Inflammatory macrophage treated with lipopolysaccharide for 1 hour (primary cell): ENCODE measurements at regions not wholly inside any gene's neighbourhood (a gene's known extent, or its start where the extent isn't known, plus 50 kb on each side); places are given as distances from the start of the nearest gene placed in this dataset.
"Not testable (repeated sequence)": the region's sequence is repeated elsewhere in the genome, so short reads cannot be mapped to it uniquely, and the experiment has no call there.

Experiments
- DNase-seq, 2 donors: peaks; one replicate each; pipeline ENCODE4 v3.0.0-alpha.2; 2020 to 2022

DNA sequence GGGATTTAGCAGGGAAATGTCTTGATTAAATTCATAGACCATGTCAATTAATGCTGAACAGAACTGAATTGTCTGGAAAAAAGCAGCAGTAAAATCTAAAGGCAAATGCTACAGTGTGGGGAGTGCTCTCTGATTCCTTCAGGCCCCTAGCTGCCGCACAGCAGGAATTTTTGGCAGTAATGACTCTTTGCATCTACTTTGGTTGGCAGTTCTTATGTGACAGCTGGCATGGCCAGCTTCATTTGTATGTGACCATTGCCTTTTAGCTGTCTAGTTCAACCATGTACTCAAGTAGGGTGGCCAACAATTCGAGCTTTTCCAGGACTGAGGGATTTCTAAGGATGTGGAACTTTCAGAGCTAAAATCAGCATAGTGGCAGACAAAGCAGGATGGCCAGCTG, 499.1 kb upstream of the MAN1A1 start:
- no peak for DNase-seq

DNA sequence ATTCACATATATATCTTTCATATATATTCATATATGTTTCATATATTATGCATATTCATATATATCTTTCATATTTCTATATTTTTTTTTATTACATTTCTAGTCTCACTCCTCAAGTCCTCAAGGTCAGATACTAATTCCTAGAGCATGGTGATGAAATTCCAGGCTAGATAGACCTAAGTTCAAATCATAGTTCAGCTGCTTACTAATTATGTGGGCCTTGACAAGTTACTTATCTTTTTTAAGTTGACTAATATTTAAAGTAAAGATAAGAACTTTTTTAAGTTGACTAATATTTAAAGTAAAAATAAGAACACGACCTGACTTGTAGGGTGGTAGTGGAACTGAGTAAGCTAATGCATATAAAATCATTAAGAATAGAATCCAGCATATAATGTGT, 495.6 kb upstream of the MAN1A1 start:
- no peak for DNase-seq

DNA sequence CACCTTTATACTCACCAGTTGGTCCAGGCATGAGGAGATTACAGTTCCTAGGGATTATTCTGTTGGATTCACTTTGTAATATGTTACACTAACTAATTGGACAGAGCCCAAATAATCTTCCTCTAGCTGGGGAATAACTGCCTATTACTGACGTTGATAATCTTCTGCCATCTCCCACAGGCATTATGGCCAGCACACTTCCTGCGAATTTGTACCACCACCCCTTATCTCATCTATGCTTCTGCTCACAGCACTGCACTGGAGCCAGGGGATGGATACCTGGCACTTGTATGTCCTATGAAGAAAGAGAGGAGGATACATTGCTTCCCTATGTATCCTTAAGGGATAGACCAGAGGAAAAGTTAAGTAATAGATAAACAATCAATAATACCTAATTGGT, 494.8 kb upstream of the MAN1A1 start:
- DNase-seq, result no peak

DNA sequence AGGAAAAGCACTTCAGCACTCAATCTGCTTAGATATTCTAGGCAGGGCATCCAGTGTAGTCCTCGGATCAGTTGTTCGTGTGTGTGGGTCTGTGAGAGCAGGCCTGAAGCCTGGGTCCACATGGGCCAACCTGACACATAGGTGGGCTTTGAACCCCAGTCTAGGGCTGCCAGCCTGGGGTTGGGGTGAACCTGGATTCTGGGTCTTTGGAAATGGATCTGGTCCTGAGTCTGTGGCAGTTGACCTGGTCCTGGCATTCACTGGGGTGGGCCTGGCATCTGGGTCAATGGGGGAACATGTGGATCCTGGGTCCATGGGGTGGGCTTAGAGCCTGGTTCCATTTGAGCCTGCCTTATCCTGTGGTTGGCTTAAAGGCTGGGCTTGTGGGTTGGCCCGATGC, 492.6 kb upstream of the MAN1A1 start:
- no peak for DNase-seq

DNA sequence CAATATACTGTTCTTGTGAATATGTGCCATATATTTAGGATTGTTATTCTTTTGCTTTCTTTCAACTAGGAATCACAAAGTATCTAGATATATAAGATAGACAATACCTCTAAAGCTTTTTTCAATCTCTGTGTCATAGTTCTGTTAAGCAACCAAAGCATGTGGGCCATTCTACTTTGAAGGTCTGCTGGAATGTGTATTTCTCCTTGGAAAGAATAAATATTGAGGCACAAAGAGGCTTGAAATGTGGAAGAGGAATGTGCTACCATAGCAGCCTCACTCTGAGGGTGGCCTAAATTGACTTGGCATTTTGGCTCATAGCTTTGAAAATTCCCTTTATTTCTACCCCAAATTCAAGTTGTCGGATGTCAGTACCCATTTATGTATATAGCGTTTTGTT, 488.5 kb upstream of the MAN1A1 start:
- DNase-seq, result no peak

DNA sequence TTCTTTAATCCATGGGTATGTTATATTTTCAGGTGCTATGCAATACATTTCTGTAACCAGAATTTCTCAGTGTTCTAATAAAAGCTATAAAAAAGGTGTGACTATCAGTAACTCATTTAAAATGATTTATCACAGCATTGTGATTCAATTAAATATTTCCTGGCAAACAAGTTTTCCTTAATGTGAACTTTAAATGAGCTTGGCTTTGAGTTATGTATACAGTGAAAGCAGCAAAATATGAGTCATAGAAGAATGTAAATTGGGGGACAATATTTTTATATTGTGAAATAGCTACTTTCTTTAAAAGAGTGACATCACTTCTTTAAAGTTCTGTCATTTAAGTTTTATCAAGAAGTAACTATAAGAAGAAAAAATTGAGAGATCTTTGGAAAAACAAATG, 484.9 kb upstream of the MAN1A1 start:
- DNase-seq, result no peak

DNA sequence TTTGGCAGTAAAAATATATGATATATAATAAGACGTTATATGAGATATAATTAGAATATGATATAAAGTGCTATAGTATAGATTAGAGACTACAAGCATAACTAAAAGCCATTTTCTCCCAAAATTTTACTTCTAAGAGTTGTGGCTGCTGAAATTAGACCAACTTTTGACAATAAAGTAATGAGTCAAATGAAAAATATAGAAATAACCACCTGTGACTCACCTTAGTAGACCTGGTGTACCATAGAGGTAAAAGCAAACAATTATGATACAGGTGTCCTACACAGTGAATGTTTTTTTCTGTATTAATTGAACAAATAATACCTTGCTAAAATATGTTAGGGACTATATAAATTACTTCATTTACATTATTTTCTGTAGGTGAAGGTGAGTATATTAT, 482.9 kb upstream of the MAN1A1 start:
- no peak for DNase-seq

DNA sequence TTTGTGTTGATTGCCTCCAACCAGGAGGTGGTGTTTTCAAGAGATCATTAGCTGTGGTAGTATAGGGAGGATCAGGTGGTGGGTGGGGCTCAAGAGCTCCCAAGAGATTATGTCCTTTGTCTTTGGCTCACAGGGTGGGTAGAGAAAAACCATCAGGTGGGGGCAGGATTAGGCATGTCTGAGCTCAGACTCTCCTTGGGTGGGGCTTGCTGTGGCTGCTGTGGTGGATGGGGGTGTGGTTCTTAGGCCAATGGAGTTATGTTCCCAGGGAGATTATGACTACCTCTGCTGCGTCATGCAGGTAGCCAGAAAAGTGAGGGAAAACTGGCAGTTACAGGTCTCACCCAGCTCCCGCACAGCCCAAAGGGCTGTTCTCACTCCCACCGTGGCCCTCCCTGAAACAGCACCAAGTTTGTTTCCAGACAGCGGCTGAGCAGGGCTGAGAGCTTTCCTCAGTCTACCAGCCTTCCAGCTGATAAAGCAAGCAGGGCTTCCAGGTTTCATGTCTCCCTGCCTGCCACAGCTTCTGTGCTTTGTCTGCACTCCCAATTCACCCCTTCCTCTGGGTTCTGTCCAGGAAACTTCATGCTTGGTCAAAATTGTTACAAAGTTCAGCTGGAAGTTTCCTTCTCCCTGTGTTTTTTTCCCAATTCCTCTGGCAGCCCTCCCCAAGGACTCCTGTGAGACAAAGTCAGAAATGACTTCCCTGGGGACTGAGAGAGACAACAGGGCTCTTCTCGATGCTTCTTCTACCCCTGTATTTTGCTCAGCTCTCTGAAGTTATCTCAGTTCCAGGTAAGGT, 481.1 kb upstream of the MAN1A1 start:
- DNase-seq, result no peak

DNA sequence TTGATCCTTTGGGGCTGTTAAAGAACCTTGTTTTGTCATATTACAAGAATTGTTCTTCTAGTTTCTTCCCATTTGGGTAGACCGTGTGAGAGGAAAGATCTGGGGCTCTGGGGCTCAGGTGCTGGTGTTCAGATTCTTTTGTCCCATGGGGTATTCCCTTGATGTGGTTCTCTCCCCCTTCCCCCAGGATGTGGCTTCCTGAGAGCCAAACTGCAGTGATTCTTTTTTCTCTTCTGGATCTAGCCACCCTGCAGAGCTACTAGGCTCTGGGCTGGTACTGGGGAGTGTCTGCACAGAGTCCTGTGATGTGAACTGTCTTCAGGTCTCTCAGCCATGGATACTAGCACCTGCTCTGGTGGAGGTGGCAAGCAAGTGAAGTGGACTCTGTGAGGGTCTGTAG, 480.5 kb upstream of the MAN1A1 start:
- DNase-seq, result no peak

DNA sequence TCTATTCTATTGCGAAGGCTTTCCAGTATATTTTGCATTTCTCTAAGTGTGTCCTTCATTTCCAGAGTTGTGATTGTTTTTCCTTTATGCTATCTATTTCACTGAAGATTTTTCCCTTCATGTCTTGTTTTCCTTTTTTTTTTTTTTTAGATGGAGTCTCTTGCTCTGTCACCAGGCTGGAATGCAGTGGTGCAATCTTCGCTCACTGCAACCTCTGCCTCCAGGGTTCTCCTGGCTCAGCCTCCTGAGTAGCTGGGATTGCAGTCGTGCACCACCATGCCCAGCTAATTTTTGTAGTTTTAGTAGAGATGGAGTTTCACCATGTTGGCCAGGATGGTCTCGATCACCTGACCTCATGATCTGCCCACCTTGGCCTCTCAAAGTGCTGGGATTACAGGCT, 479.9 kb upstream of the MAN1A1 start:
- DNase-seq, result not testable (repeated sequence)

DNA sequence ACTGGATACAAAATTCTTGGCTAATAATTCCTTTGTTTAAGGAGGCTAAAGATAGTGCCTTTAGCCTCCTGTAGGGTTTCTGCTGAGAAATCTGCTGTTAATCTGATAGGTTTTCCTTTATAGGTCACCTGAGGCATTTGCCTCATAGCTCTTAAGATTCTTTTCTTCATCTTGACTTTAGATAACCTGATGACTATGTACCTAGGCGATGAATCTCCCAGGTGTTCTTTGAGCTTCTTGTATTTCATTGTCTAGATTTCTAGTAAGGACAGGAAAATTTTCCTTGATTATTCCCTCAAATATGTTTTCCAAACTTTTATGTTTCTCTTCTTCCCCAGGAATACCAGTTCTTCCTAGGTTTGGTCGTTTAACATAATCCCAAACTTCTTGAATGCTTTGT, 479.4 kb upstream of the MAN1A1 start:
- no peak for DNase-seq

DNA sequence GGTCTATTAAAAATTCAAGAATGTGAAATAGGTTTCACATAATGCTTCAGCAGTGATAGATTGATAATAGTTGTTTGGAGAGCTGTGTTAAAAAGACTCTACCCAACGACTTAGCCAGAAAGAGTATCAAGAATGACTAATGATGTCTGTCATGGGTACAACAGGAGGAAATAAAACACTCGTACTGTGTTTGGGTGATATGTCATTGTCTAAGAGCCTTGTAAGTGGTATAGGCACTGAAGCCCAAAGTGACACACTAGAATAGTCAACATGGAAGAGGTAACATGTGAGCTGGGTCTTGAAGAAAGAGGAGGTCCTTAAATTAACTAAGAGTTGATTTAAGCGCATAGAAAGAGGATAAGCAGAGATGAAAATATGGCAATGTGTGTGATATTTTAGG, 471.8 kb upstream of the MAN1A1 start:
- DNase-seq, result no peak

DNA sequence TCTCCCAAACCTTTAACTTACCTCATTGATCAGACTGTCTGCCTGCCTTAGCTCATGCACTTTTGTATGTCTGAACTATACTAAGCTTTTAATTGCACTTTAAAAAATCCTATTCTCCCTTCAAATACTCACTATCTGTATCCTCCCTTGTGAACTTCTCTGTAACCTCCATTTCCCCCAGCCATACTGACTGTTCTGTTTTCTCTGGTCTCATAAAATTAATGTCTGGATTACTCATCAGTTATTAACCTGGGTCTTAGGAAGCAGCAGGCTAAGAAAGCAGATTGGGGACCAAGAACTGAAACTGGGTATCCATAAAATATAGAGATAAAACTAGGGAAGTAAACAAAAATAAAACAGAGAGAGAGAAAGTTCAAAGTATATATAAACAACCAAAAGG, 469.3 kb upstream of the MAN1A1 start:
- no peak for DNase-seq

DNA sequence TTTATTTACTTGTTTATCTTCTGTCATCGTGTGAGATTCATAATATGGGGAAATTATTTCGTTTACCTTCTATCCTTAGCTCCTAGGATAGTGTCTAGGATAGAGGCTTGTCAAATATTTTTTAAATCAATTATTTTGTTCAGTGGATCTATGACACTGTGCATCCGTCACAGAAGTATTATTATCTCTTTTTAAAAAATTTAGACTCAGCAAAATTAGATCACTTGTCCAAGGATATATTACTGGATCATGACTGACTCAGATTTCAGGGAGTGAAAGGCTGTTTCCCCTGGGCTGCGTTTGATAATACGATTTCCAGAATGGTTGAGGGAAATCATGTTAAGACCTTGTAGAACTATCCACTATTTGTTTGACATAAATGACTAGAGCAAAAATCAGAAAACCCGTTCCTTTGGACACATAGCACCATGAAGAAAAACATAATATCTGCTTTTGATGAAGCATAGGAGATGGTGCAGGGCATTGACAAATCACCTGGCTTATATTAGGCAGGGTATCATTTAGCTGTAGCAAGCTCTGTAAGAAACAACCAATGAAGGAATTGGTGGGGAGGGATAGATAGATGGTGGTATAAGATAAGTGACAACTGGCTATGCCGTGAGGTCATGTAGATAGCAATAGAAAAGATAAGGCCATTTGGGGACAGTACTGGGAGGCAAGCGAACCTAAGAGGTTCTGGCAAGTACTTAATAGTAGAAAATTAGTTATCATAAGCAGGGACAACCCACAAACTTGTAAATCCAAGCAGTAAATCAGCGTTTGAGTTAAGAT, 465.2 kb upstream of the MAN1A1 start:
- DNase-seq, result no peak

DNA sequence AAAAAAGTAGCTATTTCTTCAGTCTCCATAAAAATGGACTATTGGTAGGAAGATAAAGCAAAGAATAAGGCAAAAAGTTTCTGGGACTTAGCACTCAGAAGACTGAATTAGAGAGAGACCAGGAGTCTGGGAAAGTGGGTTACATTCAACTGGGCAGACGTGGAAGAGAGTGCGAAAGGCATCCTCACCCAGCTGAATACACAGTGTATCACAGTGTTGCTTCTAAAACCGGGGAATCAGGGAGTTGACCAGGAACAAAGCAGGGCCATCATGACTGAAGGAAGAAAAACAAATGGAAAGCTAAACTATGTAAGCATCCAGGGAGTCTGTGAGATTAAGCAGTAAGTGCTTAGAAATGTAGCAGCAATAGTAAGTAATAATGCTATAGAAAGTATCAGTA, 452.9 kb upstream of the MAN1A1 start:
- DNase-seq, result no peak

DNA sequence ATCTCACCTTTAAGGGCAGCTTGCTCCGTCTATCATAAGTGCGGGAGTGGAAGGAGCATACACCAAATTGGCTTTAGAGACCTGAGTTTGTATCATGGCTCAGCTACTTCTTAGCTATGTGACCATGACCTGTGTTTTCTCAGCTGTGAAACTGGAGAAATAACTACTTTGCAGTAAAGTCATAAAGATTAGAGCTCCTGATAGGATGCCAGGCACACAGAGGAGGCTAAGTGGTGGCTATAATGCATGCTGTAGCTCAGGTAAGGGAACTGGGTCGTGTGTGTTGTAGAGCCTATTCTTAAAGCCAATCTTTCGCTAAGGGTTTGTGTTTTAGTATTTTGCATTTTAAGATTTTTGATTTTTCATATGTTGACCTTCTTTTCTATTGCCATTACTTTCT, 451.5 kb upstream of the MAN1A1 start:
- DNase-seq, result no peak

DNA sequence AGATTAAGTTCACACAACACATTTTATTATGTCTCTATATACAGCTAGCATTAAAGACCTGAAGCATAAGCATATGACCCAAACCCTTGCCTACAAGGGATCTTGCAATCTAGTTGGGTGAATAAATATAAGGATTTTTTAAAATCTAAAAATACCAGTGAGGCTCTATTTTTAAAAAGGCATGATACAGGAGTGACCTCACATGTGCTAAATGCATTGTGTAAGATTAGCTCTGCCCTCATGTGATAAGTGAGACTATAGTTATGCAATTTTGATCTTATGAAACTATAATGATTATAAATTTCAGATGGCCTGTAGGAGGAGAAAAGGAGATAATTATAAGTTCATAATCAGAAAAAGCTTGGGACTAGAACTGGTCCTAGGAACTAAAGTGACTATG, 451.0 kb upstream of the MAN1A1 start:
- peak; percentile 4 to 28 for DNase-seq

DNA sequence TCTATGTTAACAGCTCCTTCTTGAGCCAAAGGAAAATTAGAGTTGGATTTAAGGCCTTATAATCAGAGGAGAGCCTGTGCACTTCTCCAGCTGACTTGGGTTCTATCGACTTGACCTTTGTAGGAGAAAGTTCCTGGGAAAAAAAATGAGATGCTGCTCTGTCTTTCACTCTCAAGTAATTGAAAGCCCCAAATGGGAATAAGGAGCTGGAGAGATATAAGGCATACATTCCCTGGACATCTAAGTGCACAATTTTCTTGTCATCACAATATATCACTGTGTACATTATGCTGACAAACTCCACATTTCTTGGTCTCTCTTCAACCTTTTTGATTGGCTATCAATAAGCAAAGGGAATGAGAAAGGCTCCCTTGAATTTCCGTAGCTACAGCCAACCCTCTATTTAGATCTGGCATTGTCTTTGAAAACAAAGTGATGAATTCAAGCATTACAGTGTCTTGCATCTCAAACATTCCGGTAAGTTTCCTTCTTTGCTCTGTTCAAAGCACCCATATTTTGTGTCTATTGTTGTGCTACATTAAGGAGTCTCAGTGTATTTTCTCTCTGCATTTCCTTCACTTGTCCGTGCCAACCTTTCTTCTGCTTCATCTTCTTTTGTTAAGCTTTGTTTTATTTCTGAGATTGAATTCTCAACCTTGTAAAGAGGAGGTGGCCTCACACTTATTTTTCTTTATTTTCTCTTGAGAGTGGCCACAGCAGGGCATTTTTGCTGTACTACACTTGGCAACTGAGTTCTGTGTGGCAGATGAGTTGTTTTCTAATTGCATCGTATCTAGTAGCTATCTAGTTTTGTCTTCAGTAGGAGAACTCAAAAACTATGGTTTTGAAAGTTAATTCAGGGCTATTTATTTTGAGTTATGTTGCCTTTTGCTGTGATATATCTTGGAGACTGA, 450.3 kb upstream of the MAN1A1 start:
- DNase-seq, result no peak

DNA sequence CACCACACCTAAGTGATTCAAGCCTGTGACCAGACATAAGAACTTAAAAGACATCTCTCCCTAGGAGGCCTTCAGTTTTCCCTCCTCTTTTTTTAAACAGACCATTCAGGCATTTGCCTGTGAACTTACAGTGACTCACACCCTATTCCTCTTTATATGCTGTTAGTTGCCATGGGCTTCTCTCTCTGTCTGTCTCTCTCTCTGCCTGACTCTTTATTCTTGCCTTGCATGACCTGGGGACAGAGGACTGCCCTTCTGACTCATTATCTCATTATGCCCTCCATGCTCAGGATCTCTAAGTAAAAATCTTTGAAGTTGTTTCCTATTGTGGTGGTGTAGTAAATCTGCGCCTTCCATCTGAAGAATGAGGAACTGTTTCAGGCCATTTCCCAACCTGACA, 442.2 kb upstream of the MAN1A1 start:
- DNase-seq, result no peak

DNA sequence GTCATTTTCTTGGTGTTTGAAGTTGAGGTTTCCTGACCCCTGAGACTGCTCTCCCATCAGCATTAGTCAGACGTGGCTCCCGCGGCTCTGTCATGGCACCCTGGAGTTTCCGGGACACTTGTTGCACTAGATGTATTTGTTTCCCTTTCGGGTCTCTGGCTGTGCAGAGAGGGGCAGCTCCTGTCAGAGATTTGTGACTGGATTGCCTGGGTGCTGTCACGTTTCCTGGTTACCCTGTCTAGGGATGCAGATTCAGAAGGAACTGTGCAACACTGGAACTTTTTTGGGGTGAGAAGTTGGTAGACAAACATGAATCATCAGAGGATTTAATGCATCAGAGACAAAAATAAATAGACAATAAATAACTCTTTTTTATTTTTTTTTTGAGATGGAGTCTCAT, 431.8 kb upstream of the MAN1A1 start:
- no peak for DNase-seq

DNA sequence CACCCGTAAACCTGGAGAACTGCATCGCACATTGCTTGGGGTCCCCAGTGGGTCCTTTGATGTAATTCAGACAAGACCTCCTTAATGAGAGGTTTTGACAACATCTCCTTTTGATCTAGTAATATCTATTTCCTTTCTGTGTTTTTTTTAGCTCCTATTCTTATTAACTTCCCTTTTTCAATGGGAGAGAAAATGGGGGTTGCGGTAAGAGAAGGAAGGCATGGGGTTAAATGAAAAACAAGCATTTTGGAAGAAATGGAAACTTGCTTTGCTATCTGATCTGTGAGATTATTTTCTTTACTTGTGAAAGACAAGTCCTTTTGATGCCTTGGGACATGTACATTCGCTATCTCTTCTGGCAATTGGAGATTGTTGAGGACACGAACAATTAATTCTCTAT, 418.6 kb upstream of the MAN1A1 start:
- no peak for DNase-seq

DNA sequence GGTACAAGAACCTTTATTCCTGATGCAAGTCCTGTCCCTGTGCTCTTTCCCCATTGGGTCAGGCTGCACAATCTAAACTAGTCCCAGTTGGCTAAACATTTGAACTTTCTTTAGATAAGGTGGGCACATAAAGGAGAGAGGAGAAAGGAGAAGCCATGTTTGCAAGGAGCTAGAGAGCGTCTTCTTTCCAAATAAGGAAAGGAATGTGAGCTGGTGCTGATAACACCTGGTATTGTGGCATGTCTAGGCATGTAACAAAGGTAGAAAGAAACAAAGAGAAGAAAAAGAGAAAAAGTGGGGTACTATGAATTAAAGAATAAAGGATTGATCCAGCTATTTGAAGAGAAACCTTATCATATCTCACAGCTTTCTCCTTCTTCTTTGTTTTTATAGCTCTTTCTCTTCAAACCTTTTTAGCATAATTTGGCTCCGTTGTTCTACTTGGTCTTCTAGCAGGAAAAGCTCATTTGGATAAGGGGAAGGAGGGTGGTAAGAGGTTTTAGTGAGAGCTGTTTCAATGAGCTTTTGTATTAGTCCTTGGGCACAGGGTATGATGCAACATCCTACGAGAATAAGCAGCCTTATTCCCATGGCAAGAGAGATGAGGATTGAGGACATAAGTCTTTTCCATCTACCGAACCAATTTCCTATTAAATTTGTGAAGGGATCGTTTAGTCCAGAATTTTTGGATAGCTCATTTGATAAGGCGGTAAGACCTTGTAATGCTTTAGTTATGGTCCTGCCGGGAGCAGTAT, 415.5 kb upstream of the MAN1A1 start:
- no peak for DNase-seq

DNA sequence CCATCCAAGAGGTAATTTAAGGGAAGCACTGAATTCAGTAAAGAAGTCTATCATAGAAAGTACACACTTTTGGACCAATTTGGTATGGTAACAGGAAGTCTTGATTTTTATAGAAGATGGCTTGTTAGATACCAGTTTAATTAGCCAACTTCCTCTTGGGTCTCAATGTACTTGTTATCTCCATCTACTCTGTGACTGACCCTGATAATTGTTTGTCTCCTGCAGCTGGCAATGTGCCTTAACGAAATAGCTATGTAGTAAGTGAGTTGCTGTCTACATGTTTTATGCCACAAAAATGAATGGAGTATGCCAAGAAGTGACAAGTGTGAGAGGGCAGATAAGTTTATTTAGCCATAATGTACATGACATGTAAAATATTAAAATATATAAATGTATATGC, 410.5 kb upstream of the MAN1A1 start:
- no peak for DNase-seq
